ENCODE measurements at regions not wholly inside any gene's neighbourhood (a gene's known extent, or its start where the extent isn't known, plus 50 kb on each side); places are given as distances from the start of the nearest gene placed in this dataset.

DNA sequence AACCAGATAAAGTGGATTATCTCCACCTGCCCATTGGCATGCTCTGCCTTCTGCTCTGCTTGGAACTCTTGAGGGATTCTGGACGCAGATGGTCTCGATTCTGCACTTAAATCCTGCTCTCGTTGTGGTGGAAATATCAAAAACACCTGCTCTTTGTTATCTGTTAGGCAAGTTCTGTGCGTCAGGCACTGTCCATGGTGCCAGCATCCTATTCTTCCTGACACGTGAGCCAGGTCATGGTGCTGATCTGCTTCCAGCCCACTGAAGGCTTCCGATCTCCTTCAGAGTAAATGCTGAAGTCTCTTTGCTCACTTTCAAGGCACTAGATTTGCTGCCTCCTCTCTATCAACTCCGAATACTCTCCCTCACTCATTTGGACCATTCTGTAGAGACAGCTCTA is 505.6 kb downstream of the HTR7 start:
- TF ChIP-seq, protein P1, sequence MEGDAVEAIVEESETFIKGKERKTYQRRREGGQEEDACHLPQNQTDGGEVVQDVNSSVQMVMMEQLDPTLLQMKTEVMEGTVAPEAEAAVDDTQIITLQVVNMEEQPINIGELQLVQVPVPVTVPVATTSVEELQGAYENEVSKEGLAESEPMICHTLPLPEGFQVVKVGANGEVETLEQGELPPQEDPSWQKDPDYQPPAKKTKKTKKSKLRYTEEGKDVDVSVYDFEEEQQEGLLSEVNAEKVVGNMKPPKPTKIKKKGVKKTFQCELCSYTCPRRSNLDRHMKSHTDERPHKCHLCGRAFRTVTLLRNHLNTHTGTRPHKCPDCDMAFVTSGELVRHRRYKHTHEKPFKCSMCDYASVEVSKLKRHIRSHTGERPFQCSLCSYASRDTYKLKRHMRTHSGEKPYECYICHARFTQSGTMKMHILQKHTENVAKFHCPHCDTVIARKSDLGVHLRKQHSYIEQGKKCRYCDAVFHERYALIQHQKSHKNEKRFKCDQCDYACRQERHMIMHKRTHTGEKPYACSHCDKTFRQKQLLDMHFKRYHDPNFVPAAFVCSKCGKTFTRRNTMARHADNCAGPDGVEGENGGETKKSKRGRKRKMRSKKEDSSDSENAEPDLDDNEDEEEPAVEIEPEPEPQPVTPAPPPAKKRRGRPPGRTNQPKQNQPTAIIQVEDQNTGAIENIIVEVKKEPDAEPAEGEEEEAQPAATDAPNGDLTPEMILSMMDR (IDR thresholded peaks at IDR 0.05), result no peak
- no peak for TF ChIP-seq EP300 (IDR thresholded peaks at IDR 0.05)

Measured in sigmoid colon (tissue), 4 donors.